ENCODE measurements at regions not wholly inside any gene's neighbourhood (a gene's known extent, or its start where the extent isn't known, plus 50 kb on each side); places are given as distances from the start of the nearest gene placed in this dataset.
A peak's percentile ranks its signal among the peaks of the same experiment; 100 is the strongest.

DNA sequence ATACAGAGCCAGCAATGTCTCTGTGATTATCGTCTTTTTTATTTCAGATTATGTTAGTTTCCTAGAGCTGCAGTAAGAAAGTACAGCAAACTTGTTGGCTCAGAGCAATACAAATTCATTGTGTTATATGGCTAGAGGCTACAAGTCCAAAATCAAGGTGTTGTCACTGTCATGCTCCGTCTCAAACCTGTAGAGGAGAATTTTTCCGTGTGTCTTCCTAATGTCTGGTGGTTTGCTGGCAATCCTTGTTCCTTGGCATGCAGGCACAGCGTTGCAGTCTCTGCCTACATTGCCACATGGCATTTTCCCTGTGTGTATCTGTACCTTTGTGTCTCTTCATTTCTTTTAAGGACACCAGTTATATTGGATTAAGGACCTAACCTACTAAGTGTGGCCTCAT, 244.4 kb downstream of the LRRIQ3 start:
- DNase-seq (ENCODE audit: low spot score) = no peak

DNA sequence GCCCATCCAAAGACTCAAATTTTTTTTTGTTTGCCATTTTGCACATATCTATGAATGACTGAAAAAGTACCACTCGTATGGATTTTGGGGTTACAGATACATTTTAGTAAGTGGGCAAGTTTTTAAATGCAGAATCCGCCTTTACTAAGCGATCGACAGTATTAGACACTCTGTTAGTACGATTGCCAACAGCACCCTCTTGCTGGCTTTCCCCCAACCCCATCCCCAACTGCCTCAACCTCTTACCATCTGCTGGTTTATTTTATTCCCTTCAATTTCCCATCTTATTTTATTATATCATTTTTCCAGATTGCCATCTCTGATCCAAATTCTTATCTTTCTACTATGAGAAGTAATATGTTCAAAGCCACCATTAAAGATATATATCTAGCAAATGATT, 244.8 kb downstream of the LRRIQ3 start:
- no peak for DNase-seq (ENCODE audit: low spot score)

- DNase-seq (ENCODE audit: low spot score) = no peak
Observed at GRCh38 chr1:73948055-73948454, 249.9 kb downstream of the LRRIQ3 start.

GRCh38 chr1:73947009-73947408, 251.0 kb downstream of the LRRIQ3 start:
- no peak for DNase-seq (ENCODE audit: low spot score)

GRCh38 chr1:73943270-73943669, 254.7 kb downstream of the LRRIQ3 start:
- DNase-seq (ENCODE audit: low spot score) = no peak

DNA sequence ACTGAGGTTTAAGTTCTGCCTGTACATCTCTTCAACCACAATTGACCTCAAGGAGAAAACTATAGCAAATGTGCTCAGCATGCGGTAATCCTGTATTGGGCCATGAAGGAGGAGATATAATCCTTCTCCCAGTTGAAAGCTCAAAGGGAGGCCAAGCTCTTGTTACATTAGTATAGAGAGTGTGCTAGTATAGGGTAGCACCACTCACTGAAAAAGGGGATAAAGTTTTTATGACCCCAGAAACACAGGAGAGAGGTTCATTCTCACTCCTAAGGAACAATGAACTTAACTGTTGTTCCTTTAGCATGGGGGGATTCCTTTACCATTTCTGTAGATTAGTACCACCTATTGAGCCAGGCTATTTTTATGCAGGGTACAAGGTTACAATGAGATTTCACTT, 267.7 kb downstream of the LRRIQ3 start:
- DNase-seq (ENCODE audit: low spot score) = no peak

DNA sequence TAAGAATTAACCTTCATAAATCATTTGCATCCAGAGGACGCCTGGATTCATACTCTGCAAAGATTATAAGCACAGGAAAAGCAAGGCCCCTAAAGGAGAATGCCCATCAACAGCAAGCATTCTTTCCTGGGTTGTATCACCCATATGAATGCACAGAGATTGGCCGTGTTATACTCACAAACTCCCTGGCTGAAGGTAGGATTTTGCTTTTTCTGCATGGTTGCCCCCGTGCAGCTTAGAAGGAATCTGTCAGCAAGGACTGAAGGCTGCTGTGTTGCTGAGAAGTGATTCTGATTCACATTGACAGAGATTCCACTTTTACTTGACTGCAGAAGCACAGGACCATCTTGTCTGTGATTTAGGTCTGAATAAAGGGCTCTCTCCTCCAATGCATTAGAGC, 283.0 kb downstream of the LRRIQ3 start:
- no peak for DNase-seq (ENCODE audit: low spot score)

GRCh38 chr1:73913025-73913424, 285.0 kb downstream of the LRRIQ3 start:
- DNase-seq (ENCODE audit: low spot score) = no peak

- DNase-seq (ENCODE audit: low spot score) = no peak
Observed at GRCh38 chr1:73911849-73912248, 286.1 kb downstream of the LRRIQ3 start.

DNA sequence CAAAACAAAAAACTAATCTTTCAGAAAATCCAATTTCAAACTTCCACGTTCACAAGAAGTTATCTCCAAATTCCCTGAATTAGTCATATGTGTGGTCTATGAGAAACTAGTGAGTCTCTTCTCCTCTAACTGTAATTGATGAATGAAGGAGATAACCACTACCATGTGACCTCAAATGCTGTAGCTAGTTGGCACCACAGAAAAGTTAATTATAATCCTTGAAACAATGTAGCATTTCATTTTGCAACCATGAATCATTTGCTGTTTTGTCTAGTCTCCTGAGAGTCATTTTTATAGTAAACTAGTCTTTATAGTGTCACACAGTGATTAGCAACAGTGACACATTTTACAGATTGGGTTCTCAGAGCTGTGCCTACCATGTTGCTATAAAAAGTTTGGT, 287.5 kb downstream of the LRRIQ3 start:
- DNase-seq (ENCODE audit: low spot score) = peak; percentile 2

- DNase-seq (ENCODE audit: low spot score) = no peak
Observed at GRCh38 chr1:73910062-73910461, 287.9 kb downstream of the LRRIQ3 start.

DNA sequence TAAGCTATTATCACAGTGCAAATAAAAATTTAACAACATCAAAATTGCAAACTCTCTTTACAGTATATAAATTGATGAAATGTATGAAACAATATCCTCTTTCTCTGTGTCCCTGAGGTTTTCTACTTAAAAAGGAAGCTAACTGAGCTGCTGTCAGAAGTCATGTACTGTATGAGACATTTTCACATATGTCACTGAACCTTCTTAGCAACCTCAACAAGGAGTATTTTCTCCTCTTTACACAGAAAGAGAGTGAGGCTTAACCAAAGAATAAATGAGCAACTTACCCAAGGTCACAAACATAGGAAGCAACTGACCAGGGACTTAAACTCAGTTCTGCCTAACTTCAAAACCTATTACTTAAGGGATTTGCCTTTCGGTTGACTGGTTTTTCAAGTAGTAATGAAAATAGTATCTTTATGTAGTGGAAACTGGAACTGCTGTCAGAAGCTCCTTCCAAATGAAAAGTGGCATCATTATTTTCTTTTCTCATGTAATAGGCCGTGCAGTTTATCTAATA, 288.9 kb downstream of the LRRIQ3 start:
- no peak for DNase-seq (ENCODE audit: low spot score)

GRCh38 chr1:73907051-73907450, 290.9 kb downstream of the LRRIQ3 start:
- no peak for DNase-seq (ENCODE audit: low spot score)

DNA sequence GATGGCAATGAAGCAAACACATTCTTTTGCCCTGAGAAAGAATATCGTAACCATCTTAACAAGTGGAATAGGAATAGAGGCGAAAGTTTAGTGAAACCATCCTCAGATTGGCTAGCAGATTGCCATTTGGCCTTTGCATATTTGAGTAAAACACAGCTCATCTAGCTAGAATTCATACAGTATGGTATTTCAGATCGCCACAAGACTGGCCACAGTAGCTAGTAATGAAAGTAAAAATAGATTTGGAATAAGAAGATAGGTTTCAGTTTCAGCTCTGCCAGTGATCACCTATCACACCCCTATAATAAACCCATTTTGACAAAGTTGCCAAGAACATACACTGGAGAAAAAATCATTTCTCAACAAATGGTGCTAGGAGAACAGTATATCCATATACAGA, 294.9 kb downstream of the LRRIQ3 start:
- no peak for DNase-seq (ENCODE audit: low spot score)

- DNase-seq (ENCODE audit: low spot score) = no peak
Observed at GRCh38 chr1:73901738-73902137, 296.2 kb downstream of the LRRIQ3 start.

DNA sequence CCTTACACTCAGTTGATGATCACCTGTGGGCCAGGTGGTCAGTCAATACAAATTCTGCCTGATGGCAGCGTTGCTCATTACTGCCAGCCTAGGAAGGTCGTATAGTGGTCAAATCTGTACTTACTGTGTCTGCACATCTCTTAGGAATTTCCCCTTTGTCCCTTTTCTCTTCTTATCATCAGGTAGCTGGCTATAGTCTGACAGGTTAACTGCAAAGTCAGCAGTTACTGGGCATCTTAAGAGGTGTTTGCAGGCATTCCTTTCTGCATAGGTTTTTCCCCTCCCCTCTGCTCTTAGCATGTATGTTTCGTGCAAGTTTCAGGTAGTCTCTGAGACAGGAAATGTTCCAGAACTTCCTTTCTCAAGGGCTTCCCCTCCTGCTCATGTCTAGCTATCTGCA, 298.7 kb downstream of the LRRIQ3 start:
- no peak for DNase-seq (ENCODE audit: low spot score)

- DNase-seq (ENCODE audit: low spot score) = no peak
Observed at GRCh38 chr1:73898540-73898939, 299.4 kb downstream of the LRRIQ3 start.

DNA sequence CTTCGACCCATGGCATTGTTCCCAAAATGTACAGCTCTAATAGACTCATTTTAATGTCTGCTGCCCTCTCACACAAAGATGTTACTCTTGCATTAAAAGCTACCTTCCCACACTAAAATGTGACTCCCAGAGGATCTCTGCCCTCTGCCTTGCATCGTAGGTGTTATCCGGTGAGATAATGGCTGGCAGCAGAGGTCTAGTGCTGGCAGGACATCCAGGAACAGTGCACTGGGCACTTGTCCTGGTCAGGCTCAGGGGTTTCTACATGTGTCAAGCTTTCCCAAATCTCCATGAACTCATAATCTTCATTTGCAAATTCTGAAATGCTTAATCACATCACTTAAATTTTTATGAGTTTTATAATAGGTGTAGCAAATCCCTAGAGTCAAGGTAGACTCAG, 310.6 kb downstream of the LRRIQ3 start:
- no peak for DNase-seq (ENCODE audit: low spot score)

GRCh38 chr1:73886716-73887115, 311.3 kb downstream of the LRRIQ3 start:
- DNase-seq (ENCODE audit: low spot score) = no peak

DNA sequence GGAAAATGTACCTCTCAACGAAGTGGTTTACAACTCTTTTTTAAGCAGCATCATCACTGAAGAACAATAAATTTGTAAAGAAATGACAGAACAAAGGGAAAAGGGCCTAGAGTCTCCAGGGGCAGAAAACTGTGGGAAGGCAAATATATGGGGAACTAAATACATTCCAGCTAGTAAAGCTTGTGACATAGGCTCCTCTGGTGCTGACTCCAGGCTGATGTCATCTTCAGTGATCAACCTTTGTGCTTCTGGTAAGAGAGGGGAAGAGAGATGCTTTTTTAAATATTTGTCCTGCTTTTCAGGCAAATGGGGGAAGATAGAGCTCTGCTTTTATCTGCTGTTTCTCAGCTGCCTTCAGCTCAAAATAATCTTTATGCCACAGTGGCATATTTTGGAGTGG, 323.2 kb downstream of the LRRIQ3 start:
- DNase-seq (ENCODE audit: low spot score) = no peak

DNA sequence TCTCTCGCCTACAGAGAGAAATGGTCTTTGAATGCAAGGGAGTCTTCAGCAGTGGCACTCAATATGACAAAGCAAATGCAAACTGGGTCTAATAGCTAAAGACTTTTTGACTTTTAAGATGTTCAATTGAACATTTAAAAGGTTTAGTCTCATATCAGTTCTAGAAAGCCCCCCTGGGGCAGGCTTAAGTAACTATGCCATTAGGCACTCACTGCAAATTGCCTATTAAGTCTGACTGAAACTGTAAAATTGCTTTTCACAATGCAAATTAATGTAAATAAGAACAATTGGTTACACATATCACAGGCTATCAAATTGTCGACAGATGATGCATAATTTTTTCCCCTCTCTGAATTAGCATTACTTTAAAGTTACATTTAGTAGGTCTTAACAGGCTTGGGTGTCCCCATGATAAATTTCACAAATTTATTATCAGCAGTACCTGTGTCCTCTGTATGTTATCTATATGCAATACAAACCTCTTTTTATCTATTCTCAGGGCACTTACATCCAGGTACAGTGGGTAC, 329.1 kb downstream of the LRRIQ3 start:
- no peak for DNase-seq (ENCODE audit: low spot score)

GRCh38 chr1:73862355-73862754, 335.6 kb downstream of the LRRIQ3 start:
- DNase-seq (ENCODE audit: low spot score) = no peak

DNA sequence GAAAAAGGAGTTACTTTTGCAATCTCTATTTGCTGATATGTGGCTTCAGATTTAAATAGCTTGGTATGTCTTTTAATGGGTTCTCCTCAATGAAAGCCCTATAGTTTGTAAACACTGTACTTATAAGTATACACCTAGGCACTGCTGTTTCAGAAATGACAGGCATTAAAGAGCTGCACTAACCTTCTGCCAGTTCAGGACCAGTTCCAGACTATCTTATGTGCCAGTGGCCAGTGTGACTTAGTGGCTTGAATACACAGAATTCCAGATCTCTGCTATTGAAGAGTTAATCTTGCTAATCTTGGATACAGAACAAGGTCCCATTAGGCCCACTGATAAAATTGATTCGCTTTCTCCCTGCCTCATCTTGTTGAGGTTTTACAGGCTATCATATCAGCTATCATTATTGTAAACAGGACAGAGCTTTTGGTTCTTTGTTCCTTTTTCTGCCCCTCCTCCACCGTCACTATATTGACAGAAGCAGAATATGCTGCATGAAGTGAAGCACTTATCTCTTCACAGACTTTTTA, 337.5 kb downstream of the LRRIQ3 start:
- no peak for DNase-seq (ENCODE audit: low spot score)

DNA sequence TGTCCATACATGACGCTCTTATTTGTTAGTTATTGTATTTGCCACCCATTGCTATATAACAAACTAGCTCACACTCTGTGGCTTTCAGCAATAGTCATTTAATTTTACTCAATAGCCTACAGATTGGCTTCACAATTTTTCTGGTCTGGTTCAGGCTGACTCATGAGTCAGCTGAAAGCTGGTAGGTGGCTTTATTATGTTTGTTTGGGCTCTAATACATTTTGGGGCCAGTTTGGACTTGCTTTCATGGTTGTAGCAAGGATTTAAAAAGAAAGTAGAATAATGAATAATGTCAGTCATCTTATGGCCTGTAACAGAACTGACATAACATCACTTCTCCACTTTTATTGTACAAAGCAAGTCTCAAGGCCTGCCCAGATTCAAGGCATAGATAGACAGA, 338.7 kb downstream of the LRRIQ3 start:
- no peak for DNase-seq (ENCODE audit: low spot score)

- DNase-seq (ENCODE audit: low spot score) = no peak
Observed at GRCh38 chr1:73854527-73854926, 343.4 kb downstream of the LRRIQ3 start.
